ENCODE measurements at regions not wholly inside any gene's neighbourhood (a gene's known extent, or its start where the extent isn't known, plus 50 kb on each side); places are given as distances from the start of the nearest gene placed in this dataset.
A peak's percentile ranks its signal among the peaks of the same experiment; 100 is the strongest.

DNA sequence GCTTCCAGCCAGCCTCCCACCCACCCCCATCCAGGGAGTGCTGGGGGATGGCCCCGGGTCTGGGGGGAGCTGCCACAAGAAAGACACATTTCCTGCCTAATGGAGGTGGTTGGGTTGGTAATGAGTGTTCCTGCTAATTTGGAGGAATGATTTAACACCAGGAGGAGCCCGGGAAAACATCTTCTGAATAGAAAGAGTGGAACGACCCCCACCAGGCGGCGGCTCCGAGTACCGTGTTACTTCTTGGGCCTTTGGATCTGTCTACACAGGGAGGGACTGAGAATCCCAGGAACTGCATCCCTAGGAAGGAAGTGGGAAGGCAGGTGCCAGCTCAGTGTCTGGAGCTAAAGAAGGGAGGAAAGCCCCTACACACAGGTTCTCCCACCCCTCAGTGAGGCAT, 64.6 kb downstream of the TSPAN17 start:
- DNase-seq: no peak

- DNase-seq: no peak
Measured at GRCh38 chr5:176712546-176713304, 65.4 kb downstream of the TSPAN17 start.

DNA sequence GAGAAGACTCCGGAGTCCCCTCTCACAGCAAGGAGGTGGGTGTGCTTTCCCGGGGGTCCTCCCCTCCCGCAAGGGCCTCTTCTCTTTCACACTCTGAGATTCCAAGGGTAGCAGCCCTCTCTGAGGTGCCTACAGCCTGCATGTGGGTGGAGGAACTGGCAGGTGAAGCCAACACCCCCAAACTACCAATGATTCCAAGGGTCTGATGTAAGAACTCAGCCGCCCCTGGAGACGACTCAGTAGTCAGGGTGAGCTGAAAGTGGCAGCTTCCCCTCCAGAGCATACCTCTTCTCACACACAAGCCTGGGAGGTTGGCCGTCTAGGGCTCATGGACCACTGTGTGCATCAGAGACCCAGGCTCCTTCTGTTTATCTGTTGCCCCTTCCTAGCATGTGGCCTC, 66.1 kb downstream of the TSPAN17 start:
- no peak for DNase-seq

DNA sequence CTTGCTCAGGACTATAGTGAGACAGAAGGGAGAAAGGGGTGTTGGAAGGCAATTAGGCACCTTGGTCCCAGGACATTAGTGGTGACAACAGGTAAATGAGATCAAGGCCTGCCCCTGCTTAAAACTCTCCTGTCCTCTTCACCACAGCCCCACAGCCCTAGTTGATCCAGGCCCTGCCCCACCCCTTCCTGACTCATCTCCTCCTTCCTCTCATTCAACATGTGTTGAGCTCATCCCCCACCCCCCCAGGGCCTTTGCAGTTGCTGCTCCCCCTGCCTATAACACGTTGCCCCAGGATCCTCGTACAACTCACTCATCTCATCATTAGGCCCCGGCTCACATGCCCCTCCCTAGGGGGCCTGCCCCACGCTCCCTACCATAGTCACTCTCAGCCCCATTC, 66.8 kb downstream of the TSPAN17 start:
- no peak for DNase-seq

GRCh38 chr5:176716320-176716719, 69.0 kb downstream of the TSPAN17 start:
- no peak for DNase-seq

GRCh38 chr5:176719113-176719739, 71.9 kb downstream of the TSPAN17 start:
- DNase-seq: no peak

- no peak for DNase-seq
Measured at GRCh38 chr5:176721509-176721908, 74.2 kb downstream of the TSPAN17 start.

- no peak for DNase-seq
Measured at GRCh38 chr5:176722757-176723156, 75.5 kb downstream of the TSPAN17 start.

DNA sequence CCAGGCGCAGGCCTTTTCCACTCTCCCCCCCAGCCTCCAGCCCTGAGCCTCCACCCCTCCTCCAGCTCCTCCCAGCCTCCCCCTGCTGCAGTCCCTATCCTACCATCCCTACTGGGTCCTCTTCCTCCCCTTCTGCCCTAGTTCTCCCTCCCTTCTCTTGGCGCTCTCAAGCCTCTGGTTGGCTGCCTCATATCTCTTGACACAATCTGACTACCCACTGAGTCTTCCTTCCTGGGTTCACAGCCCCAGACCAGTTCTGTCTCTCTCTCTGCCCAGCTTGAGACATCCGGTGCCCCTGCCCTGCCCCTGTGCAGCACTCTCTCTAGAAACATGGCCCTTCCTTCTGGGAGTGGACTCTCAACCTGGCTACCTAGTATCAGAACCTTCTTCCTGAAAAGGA, 76.2 kb downstream of the TSPAN17 start:
- no peak for DNase-seq

GRCh38 chr5:176724472-176724871, 77.2 kb downstream of the TSPAN17 start:
- DNase-seq: no peak

GRCh38 chr5:176725521-176726280, 78.4 kb downstream of the TSPAN17 start:
- DNase-seq: no peak

- no peak for DNase-seq
Measured at GRCh38 chr5:176726746-176727527, 79.7 kb downstream of the TSPAN17 start.

GRCh38 chr5:176727528-176727900, 80.2 kb downstream of the TSPAN17 start:
- no peak for DNase-seq

DNA sequence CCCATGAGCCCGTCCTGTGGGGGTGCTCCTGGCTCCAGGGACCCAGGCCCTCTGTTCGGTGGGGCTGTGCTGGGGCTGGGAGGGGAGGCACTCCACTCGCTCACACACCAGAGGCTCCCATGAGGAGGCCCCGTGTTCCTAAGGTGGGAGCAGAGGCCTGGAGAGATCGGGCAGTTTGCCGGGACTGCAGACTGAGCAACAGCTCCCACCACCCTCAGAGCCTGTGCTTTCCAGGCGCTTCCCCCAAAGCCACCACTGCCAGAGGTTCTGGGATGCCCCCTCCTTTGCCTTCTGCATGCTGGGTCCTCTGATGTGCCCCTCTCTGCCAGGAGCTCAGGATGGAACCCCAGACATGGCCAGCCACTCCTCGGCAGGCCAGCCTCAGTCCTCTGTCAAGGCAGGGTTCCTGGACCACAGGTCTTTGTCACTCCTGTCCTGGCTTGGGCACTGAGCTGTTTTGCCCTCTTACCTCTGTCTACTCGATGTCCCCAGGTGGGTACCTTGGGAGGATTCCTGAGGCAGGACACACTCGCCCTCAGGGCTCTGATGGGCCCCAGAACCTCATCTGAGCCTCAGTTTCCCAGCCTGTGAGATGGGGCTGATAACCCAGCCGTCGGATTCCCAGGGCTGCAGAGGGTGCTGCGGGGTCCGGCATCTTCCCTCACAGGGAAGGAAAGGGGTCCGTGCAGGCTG, 80.8 kb downstream of the TSPAN17 start:
- DNase-seq: no peak

GRCh38 chr5:176728831-176729251, 81.5 kb upstream of the UNC5A start:
- DNase-seq: no peak

GRCh38 chr5:176730815-176731475, 79.4 kb upstream of the UNC5A start:
- DNase-seq: no peak

GRCh38 chr5:176731506-176732160, 78.7 kb upstream of the UNC5A start:
- peak; percentile 39 for DNase-seq

DNA sequence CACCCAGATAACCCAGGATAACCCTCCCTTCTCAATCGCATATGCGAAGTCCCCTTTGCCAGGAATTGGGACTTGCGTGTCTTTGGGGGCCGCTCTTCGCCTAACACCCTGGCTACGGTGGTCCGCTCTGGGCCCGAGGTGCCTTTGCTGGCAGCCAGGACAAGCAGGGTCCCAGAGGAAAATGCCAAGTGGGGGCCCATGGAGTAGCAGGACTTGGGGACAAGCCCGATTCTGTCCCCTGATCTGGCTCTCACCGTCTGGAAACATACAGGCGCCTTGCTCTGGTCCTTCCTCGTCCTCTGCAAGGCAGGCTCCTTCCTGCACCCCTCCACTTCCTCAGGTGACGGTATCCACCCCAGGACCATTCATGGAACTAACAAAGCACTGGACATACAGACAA, 78.1 kb upstream of the UNC5A start:
- peak; percentile 31 for DNase-seq

GRCh38 chr5:176732736-176733405, 77.5 kb upstream of the UNC5A start:
- peak; percentile 16 for DNase-seq

DNA sequence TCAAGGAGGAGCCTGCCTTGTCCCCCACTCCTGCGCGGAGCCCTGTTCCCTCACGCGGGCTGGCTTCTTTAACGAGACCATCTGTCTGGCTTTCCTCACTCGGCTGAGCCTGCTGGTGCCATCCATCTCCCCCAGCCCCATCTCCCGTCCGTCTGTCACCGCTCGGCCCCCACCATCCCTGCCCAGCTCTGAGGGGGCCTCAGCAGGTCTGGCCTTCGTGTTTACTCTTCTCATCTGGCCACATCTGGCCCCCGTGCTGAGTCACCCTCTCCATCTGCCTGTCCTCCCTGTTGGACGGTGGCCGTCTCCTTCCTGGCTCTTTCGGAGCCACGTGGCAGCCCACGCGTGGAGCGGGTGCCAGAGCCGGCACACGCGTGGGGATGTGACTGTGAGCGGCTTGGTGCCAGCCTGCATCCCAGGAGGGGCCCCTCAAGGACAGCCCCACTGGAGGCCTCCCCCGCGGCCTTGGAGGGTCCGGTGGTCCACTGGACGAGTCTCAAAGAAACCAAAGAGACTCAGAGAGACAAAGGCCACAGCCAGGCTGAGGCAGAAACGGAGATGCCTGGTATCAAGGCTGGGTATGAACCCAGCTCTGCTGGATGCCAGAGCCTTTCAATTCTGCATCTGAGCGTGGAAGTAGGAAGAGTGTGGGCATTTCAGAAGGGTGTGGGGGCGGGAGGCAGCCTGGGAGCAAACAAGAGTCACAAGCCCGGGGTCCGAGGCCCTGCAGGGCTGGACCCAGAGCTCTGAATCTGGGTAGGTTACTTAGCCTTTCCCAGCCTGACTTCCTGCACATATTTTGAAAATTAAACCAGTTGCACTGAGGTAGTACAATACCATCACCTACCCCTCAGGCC, 76.7 kb upstream of the UNC5A start:
- peak; percentile 39 for DNase-seq
